ENCODE measurements at regions not wholly inside any gene's neighbourhood (a gene's known extent, or its start where the extent isn't known, plus 50 kb on each side); places are given as distances from the start of the nearest gene placed in this dataset.
"Not testable (repeated sequence)": the region's sequence is repeated elsewhere in the genome, so short reads cannot be mapped to it uniquely, and the experiment has no call there.

DNA sequence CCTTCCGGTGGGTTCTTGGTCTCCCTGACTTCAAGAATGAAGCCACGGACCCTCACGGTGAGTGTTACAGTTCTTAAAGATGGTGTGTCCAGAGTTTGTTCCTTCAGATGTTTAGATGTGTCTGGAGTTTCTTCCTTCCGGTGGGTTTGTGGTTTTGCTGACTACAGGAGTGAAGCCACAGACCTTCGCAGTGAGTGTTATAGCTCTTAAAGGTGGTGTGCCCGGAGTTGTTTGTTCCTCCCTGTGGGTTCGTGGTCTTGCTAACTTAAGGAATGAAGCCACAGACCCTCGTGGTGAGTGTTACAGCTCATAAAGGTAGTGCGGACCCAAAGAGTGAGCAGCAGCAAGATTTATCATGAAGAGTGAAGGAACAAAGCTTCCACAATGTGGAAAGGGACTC lies 87.1 kb upstream of the BASP1 start:
- TF ChIP-seq CTCF (conservative IDR thresholded peaks at IDR 0.05; ENCODE audit: low read depth, low read length); EZH2 (IDR thresholded peaks at IDR 0.05; ENCODE audit: borderline replicate concordance, low read depth, low read length, poor library complexity, severe bottlenecking): not testable (repeated sequence)
